Superior temporal gyrus (tissue), 1 donor: ENCODE measurements at regions not wholly inside any gene's neighbourhood (a gene's known extent, or its start where the extent isn't known, plus 50 kb on each side); places are given as distances from the start of the nearest gene placed in this dataset.

Experiments
- DNase-seq: peaks from one replicate; pipeline ENCODE4 v3.0.0-alpha.2; 2016; ENCODE audit errors: extremely low spot score

- DNase-seq = no peak
Observed at GRCh38 chr20:6693178-6693807, 74.2 kb upstream of the BMP2 start.

- peak; percentile 17 for DNase-seq
Observed at GRCh38 chr20:6692566-6693173, 74.8 kb upstream of the BMP2 start.

- DNase-seq = no peak
Observed at GRCh38 chr20:6691516-6691915, 76.0 kb upstream of the BMP2 start.

- no peak for DNase-seq
Observed at GRCh38 chr20:6689339-6689973, 78.0 kb upstream of the BMP2 start.

GRCh38 chr20:6686171-6686570, 81.3 kb upstream of the BMP2 start:
- no peak for DNase-seq

GRCh38 chr20:6685626-6686025, 81.9 kb upstream of the BMP2 start:
- no peak for DNase-seq

GRCh38 chr20:6685181-6685582, 82.3 kb upstream of the BMP2 start:
- no peak for DNase-seq

- no peak for DNase-seq
Observed at GRCh38 chr20:6683021-6683977, 84.2 kb upstream of the BMP2 start.

- DNase-seq = no peak
Observed at GRCh38 chr20:6680854-6681253, 86.6 kb upstream of the BMP2 start.

- no peak for DNase-seq
Observed at GRCh38 chr20:6680441-6680840, 87.0 kb upstream of the BMP2 start.

GRCh38 chr20:6679086-6679485, 88.4 kb upstream of the BMP2 start:
- no peak for DNase-seq

- DNase-seq = no peak
Observed at GRCh38 chr20:6678101-6678500, 89.4 kb upstream of the BMP2 start.

- DNase-seq = no peak
Observed at GRCh38 chr20:6674831-6675230, 92.7 kb upstream of the BMP2 start.

GRCh38 chr20:6673071-6673470, 94.4 kb upstream of the BMP2 start:
- DNase-seq = no peak

- no peak for DNase-seq
Observed at GRCh38 chr20:6671829-6672228, 95.7 kb upstream of the BMP2 start.

- no peak for DNase-seq
Observed at GRCh38 chr20:6668546-6668945, 98.9 kb upstream of the BMP2 start.

- no peak for DNase-seq
Observed at GRCh38 chr20:6665621-6666355, 101.7 kb upstream of the BMP2 start.

GRCh38 chr20:6665161-6665560, 102.3 kb upstream of the BMP2 start:
- DNase-seq = no peak

GRCh38 chr20:6664574-6664973, 102.9 kb upstream of the BMP2 start:
- DNase-seq = no peak

- no peak for DNase-seq
Observed at GRCh38 chr20:6663751-6664388, 103.6 kb upstream of the BMP2 start.

GRCh38 chr20:6663104-6663503, 104.4 kb upstream of the BMP2 start:
- no peak for DNase-seq
